NCI-H748 (cell line): ENCODE measurements at regions not wholly inside any gene's neighbourhood (a gene's known extent, or its start where the extent isn't known, plus 50 kb on each side); places are given as distances from the start of the nearest gene placed in this dataset.

Experiments used
- DNase-seq: peaks from one replicate; lab custom pipeline; 2025; ENCODE audit not compliant: unreplicated experiment; lab: John Stamatoyannopoulos, UW

DNA sequence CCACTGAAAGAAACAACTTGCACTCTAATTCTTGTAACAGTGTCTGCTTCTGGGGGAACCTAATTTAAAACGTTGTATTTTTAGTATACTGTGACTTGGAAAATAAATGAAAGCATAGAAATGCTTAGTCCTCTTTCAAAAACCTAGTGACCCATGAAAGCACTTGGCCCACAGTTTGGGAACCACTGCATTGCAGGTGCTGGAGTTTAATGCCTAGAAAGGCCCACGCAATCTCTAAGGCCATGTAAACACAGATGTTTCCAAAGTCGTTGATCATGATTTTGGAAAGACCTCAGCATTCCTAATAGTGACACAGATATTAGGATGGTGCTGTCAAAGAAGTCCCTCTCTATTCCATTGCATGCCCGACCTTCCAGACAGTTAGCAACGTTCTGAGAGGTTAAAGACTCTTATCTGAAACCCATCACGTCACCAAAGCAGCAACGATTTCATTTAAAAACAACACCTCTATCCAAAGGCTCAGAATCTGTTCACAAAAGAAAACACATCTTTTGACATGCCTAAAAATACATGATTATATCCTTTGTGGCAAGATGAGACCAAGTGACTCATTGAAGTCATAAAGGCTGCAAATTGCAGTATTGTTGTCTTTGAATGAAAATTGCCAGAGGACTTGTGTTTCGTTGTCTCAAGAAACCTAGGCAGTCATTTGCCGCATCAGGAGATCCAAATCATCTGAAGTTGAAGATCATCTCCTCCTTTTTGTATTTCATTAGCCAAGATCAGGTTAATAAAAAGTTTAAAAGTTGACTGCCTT lies 328.0 kb upstream of the ZNF507 start:
- DNase-seq: no peak

DNA sequence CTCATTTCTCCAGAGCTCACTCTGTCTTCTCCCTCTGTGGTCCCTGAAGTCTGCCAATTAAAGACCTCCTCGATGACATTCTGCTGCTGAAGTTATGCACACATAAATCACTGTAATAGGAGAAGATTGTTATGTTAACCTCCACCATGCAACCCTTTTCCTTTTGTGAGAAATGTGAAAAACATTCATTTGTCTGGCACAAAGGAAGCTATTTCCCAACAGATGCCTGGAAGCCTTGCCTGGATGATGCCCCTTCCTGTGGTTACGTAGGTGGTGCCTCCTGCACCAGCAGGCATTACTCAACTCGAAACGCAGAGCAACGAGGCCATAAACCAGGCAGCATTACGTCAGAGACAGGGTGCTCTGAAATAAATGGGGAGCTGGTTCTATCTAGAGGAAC lies 327.4 kb upstream of the ZNF507 start:
- DNase-seq: no peak

DNA sequence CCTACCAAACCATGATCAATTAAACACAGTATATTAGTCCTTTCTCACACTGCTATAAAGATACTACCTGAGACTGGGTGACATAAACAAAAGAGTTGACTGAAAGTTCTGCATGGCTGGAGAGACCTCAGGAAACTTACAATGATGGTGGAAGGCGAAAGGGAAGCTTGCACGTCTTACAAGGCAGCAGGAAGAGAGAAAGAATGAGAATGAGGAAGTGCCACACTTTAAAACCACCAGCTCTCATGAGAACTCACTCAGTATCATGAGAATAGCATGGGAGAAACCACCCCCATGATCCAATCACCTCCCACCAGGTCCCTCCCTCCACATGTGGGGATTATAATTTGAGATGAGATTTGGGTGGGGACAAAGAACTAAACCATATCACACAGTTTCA lies 324.9 kb upstream of the ZNF507 start:
- no peak for DNase-seq

DNA sequence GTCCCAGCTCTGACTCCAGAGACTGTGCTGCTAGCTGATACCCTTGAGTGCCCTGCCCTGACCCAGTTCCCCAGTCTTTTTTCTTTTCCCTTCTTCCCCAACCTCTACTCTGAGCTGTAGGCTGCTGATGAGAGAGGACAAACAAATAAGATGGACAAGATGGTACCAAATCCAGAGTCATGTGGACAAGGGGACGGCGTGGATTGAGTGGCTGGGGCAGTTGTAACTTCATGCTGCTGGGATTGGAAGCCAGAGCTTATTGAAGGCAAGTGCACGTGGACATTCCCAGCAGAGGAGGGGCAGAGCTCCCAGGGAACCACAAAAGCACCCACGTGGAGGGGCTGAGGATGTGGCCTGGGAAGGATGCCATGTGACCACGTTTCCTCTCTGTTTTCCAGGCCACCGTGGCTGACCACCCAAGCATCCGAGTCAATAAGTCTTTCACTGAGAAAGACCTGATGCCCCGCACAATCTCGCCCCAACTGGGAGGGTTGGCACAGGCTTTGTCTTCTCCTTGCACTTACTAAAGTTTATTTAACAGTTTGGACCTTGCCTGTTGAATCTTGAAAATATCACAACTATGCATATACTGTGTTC lies 323.3 kb upstream of the ZNF507 start:
- DNase-seq: no peak

DNA sequence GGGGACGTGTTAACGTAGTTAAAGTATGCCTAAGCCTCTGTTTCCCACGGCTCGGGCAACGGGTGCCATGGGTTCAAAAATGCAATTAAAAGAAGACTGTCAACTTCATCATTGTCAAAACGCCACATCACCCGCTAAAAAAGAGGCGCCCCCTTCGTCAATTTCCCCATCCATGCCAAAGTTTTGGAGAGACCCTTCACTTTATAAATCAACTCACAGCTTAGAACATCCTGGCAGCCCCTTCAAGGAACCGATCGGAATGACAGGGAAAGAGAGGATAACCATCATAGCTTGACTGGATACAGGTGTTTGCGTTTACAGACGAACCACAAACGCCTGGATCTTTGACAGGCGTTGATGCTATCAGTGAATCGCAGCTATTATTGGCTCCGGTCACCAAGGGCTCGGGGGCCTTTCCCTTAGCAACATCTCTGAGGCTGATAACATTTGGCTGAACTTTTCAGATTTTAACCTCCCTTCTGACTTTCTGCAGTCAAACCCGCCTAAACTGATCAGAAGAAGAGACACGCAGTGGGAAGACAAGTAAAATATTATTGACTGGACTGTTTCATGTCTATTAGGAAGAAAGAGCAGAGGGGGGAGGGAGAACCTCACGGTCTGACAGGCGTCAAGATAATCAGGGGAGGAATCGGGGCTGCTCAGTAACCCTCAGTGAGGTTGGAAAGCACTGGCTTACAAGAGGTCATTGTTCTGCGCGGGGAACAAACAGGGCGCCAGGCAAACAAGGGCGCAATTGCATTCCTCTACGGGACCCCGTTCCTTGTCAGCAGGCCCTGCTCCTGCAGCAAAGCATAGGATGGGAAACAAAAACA lies 322.5 kb upstream of the ZNF507 start:
- no peak for DNase-seq

DNA sequence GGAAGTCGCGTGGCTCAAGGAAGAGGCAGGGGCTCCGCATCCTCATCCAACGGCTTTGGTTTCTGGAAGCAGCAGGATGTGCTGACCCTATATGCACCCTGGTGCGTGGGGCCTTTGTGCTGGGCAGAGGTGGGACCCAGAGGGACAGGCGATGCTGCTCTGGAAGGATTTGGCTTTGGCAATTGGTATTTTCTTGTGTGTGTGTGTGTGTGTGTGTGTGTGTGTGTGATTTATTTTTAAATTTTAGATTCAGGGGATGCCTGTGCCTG lies 321.9 kb upstream of the ZNF507 start:
- no peak for DNase-seq

DNA sequence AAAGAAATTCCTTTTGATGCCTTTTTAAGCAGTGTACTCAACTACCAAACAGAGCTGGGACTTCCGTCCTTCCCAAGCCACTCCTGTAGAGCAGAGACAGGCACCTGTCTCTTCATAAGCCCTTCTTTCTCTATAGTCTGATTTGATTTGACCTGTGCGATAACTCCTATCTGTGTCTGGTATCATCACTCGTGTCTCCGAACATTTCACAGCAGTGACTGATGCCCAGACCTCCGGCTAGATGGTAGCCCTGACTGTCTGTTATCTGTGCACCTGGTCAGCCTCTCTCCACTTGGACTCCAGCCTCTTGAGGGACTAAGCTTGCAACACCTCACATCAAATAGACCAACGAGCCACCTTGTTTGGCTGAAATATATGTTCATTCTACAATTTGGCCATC lies 316.2 kb upstream of the ZNF507 start:
- no peak for DNase-seq

DNA sequence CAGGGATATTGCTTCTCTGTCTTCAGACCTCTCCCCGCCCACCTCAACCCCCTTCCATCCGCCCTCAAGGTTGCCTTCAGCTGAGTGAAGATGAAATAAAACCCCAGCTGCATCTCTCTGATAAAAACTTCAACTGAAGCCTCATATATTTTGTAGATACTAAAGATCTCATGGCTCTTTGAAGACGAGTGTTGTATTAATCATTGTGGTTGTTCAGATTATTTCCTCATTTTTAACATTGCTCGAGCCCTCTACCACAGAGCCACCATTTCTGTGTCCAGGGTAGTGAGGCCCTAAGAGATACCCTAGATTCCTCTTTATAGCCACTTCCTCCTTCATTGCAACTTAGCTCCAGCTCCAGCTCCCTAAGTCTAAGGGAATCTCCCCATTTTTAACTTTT lies 312.8 kb upstream of the ZNF507 start:
- DNase-seq: no peak

DNA sequence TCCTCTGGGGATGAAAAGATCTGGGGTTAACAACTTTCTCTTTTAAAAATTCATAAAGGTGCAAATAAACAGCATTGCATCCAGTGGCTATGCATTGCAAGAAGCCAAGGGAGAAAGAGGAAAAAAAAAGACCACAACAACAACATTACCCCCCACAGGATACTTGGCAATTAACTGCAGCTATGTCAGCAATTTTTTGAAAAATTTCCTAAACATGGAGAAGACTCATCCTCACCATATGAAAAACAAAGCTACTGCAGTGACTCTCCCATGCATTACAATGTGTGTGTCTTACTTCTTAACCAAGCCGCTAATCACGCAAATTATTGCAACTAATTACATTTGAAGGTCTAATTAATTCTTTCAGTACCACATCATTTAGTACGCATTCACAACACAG lies 309.8 kb upstream of the ZNF507 start:
- DNase-seq: no peak

DNA sequence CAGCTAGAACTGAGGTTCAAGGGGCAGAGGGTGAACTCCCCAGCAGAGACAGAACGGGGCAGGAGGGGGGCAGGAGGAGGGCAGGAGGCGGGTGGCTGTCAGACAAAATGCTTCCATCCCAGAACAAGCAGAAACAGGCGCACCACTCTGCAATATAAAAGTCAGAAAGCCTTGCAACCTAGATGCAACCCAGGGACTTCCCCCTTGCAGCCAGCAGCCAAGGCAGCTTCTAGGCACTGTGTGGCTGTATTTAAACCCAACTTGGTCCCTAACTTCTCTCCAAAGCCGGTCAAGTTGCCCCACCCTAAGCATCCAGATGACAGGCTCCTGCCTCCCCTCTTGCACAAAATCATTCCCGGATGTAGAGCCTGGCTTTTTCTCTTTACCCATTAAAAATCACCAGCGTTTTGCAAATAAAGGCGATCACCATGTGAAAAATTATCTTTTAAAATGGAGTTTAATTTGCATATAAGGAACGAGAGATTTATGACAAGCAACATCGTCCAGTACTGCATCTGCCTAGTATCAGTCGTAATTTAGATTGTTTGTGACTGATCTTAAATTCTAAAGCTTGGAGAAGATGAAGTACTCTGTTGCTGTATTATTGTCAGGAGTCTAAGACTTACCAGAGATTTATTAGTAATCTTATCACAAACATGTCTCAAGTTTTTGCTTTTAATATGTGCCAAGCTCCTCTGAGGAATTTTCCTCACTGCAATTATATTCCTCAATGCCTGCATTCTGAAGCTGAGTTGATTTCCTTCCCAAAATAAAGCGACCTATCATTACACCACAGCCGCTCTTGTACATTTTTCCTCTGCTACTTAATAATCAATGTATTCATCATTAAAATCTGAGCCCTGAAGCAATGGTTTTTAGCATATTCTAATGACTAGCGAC lies 307.1 kb upstream of the ZNF507 start:
- DNase-seq: no peak

DNA sequence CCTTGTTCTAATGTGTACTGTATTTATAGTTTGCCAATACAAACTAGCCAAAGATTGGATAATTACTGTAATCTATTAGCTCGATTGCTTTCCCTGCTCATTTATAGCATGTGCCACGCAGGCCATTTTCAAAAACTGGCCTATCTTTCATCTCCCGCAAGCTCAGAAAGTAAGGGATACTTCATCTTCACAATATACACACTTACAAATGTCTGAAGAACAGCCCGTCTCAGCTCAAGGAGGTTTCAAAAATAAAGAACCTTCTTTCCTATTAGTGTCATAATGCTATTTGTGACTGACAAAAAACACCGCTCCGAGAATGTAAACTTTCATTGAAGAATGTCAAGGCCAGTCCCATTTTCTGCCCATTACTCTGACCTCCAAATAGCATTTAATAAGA lies 306.4 kb upstream of the ZNF507 start:
- no peak for DNase-seq

DNA sequence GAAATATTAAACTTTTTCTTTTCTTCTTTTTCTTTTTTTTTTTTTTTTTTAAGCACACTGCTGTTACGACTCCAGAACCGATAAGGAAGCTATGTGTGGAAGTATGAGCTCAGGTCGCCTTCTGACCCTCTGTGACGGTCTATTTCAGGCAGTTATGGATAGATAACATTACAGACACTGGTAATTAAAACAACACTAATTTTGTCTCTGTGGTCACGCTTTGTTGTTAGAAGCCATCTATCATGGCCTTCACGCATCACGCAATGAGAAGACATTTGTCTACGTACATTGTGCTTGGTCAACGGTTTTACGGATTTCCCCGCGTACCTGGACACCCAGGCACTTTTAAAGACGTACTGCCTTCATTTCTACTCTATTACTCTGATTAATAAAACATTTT lies 306.0 kb upstream of the ZNF507 start:
- no peak for DNase-seq

DNA sequence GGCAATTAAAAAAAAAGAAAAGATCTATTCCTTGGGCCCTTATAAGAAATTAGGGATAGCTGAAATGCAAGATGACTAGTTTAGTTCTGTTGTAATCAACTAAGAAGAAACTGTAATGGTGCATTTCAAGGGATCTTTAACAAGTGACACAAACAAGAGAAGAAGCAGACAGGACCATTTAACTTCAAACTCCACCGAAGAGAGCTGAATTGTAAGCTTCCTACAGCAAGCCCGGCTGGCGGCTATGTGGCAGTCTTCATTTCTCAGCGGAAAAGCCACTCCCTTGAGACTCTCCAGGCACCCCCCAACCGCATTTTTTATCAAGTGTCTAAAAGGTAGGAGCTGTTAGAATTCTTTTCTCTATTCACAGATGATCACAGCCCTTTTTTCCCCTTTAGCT lies 305.2 kb upstream of the ZNF507 start:
- no peak for DNase-seq

DNA sequence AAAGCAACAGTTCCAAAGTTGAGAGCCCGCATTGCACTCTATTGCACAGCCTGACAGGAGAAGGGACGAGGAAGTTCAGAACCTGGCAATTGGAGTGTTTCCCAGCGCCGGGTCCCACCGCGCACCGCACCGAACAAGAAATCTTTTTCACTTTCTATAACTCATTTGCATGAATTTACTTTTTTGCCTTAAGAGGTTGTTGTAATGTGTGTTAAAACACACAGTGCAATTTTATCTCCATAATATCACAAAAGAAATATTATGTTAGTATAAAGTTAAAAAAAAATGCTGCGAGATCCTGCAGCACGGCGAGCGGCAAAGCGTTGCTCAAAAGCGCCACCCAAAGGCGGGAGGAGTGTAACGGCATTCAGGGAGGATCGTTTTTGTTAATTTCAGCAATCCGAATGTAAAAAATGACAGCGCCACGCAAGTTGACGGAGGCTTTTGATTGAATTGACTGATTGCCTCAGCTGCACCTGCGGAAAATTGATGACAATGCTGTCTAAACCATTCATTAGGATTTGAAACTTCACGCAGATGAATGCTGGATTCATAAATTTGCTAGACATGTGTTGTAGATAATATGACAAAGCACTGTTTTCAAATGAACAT lies 303.6 kb upstream of the ZNF507 start:
- DNase-seq: peak; percentile 32

DNA sequence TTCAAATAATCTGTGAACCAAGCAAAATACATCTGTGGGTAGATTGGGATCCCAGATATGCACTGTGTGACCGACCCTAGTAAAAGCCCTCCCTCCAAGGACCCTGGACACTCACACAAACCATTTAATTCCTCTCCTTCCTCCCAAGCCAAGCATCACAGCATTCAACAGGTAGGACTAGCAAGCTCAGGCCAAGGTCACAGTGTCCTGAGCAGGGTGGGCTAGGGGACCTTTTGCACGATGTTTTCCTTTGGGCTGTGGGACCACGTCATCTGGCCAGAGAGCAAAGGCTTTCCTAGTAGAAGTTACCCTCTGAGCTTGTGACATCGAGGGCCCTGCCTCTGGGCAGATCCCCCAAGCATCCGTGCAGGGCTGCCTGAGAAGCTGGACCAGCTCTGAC lies 297.6 kb upstream of the ZNF507 start:
- no peak for DNase-seq

DNA sequence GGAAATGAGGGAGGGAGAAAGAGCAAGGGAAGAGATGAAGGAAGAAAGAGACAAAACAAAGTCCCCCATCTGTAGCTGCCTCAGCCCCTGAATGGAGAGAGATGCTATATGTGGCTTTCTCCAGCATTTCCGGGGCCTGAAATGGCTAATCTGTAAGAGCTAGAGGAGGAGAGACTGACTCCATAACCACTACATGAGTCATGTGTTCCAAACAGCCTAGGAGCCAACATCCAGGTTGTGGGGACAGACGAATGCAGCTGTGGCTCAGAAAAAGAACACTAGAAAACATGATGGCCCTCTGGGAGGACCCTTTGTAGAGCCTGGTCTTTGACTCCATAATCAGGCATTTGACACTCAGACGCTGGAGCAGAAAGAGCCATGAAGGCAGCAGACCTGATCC lies 292.0 kb upstream of the ZNF507 start:
- DNase-seq: no peak

DNA sequence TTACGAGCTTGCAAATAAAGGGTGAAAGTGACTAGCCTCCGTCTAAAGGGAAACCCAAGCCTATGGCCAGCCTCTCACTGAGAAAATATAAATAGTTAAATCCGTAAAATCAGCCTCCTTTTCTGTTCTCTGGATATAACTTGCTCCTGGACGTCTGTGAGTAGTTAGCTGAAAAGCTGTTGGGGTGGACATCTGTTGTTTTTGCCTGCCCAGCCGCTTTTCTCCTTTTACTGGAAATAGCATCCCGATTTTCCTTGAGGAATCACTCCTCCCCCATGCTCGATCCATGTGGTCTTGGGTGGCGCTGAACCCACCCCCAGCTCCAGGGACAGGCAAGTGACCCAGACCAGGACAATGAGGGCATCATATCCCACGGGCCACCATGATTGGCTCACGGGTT lies 291.5 kb upstream of the ZNF507 start:
- DNase-seq: no peak

DNA sequence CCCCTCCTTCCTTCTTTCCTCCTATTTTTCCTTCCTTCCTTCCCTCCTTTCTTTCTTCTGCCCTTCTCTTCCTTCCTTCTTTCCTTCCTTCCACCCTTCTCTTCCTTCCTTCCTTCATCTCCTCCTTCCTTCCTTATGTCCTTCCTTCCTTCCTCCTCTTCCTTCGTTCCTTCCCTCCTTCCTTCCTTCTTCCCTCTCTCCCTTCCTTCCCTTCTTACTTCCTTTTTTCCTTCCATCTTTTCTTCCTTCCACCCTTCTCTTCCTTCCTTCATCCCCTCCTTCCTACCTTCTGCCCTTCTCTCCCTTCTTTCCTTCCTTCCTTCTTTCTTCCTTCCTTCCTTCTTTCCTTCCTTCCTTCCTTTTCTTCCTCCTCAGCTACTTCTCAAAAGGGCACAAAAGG lies 287.3 kb upstream of the ZNF507 start:
- no peak for DNase-seq

DNA sequence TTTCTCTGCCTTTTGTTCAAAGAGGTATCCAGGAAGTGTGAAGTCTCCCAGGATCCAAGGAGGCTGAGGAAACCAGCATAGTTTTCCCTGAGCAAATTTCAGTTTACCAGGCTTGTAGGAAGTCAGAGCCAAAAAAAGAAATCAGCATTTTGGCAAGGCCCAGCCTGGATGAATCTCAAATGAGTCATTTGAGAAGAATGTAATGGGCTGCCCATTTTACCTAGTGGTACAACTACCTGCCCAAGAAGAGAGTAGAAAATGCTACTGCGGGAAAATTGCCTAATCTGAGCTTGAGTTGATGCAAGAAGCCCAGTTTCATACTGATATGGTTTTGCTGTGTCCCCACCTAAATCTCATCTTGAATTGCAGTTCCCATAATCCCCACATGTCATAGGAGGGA lies 284.1 kb upstream of the ZNF507 start:
- DNase-seq: no peak

DNA sequence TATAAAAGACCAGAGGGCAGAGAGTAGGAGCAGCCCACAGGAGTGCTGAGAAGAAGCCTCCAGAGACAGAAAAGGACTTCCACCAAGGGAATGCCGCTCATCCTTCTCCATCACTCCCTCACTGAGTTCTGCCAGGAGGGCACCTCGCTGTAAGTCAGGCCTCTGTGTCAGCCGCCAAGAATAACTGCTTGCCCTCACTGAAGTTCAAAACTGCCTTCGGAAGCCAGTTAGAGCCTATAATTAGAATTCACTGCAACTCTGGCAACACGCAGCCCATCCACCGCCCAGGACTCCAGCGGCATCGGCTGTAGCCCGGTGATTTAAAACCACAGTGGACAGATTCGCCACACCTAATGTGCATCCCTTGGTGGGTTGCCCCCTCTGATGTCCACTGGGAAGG lies 281.8 kb upstream of the ZNF507 start:
- DNase-seq: no peak

DNA sequence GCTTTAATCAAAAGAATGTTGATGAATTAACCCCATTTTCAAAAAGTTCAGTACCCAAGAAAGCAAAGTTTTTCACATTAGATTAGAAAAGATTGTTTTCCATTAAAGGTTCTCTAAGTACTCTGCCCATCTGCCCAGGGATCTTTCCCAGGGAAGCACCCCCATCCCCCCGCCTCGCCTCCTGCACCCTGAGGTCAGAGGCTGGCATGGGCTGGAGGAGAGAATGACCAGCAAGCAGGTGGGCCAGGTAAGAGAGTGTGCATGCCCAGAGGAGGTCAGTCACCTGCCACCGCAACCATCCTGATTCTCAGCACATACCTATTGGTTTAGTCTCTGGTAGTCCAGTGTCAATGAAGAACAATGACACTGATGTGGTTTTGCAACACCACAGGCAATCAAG lies 279.4 kb upstream of the ZNF507 start:
- no peak for DNase-seq
